B cell (primary cell): ENCODE measurements at regions not wholly inside any gene's neighbourhood (a gene's known extent, or its start where the extent isn't known, plus 50 kb on each side); places are given as distances from the start of the nearest gene placed in this dataset.

ENCODE experiments used
- ATAC-seq: fragments of 200-7000 bp; cut with Tn5 transposase; one replicate; pipeline ENCODE4 v1.10.0; 2021; ENCODE audit warnings: low read depth, mild to moderate bottlenecking, moderate number of reproducible peaks, moderate library complexity
- CTCF ChIA-PET: fragments of 350-600 bp; sonication (Branson Sonifier 250); formaldehyde crosslinking; loops from one replicate; lab custom pipeline; 2021; ENCODE audit warnings: antibody characterized with exemption, inconsistent platforms; lab: Charles Lee
- POLR2A ChIA-PET: fragments of 350-600 bp; sonication (Branson Sonifier 250); formaldehyde crosslinking; loops from one replicate; lab custom pipeline; 2021; ENCODE audit warnings: antibody characterized with exemption; lab: Charles Lee
- DNase-seq: peaks from one replicate; pipeline ENCODE4 v3.0.0; 2013
- H2AFZ ChIP-seq: 2 replicates; pipeline ENCODE4 v1.6.1; 2012; ENCODE audit warnings: mild to moderate bottlenecking, low read depth, low read length; ENCODE audit not compliant: insufficient read depth, poor library complexity, severe bottlenecking
- H3K27ac ChIP-seq, 2 donors: 1 replicate in 1 of 2; 2 replicates in 1 of 2; pipeline ENCODE4 v1.5.1; 2012 to 2013; ENCODE audit warnings: low read length in 2 of 2, mild to moderate bottlenecking in 2 of 2, moderate library complexity in 1 of 2
- H3K27me3 ChIP-seq, 4 experiments: fragments of 200-600 bp in 1 of 4; sonication (generic) in 1 of 4; replicated peaks in 1 of 4; 1 replicate in 2 of 4; 2 replicates in 2 of 4; pipeline versions ENCODE4 v1.6.1 to v1.7.0; 2013 to 2016; ENCODE audit warnings: low read length in 3 of 4, mild to moderate bottlenecking in 2 of 4, mixed read lengths in 1 of 4, moderate library complexity in 1 of 4; ENCODE audit not compliant: insufficient read depth in 4 of 4, control insufficient read depth in 3 of 4; ENCODE audit errors: control extremely low read depth in 1 of 4
- H3K36me3 ChIP-seq, 2 experiments: replicated peaks in 1 of 2; 1 replicate in 1 of 2; 2 replicates in 1 of 2; pipeline versions ENCODE4 v1.6.1 to v1.7.1; 2013; ENCODE audit warnings: low read length in 1 of 2; ENCODE audit not compliant: insufficient read depth in 2 of 2, control insufficient read depth in 1 of 2; ENCODE audit errors: control extremely low read depth in 1 of 2, extremely low read depth in 1 of 2
- H3K4me1 ChIP-seq, 2 donors: fragments of 200-600 bp in 1 of 2; sonication (generic) in 1 of 2; 1 replicate in 1 of 2; 2 replicates in 1 of 2; pipeline versions ENCODE4 v1.5.1 to v1.6.1; 2013 to 2017; ENCODE audit warnings: low read length in 2 of 2; ENCODE audit not compliant: control insufficient read depth in 2 of 2, insufficient read depth in 2 of 2
- H3K4me2 ChIP-seq: replicated peaks from 2 replicates; pipeline ENCODE3; 2012; ENCODE audit warnings: mild to moderate bottlenecking, low read depth, low read length; ENCODE audit not compliant: poor library complexity, severe bottlenecking
- H3K4me3 ChIP-seq, 5 experiments: fragments of 200-600 bp in 1 of 5; sonication (generic) in 1 of 5; 1 replicate in 3 of 5; 2 replicates in 2 of 5; pipeline versions ENCODE4 v1.5.1 to v1.7.0; 2011 to 2016; ENCODE audit warnings: low read length in 4 of 5, mild to moderate bottlenecking in 4 of 5, low read depth in 2 of 5, control low read depth in 1 of 5, moderate library complexity in 1 of 5; ENCODE audit not compliant: insufficient read depth in 1 of 5; ENCODE audit errors: control extremely low read depth in 1 of 5, extremely low read depth in 1 of 5
- H3K79me2 ChIP-seq: fragments of 200-600 bp; sonication (generic); one replicate; pipeline ENCODE4 v1.6.0; 2016; ENCODE audit warnings: low read length; ENCODE audit not compliant: control insufficient read depth, insufficient read depth
- H3K9ac ChIP-seq: fragments of 200-600 bp; sonication (generic); 2 replicates; pipeline ENCODE4 v1.6.1; 2017; ENCODE audit warnings: mild to moderate bottlenecking, low read length, moderate library complexity
- H3K9me3 ChIP-seq, 3 donors: one replicate each; pipeline versions ENCODE4 v1.6.1 to v1.7.1; 2013; ENCODE audit warnings: low read length in 2 of 3; ENCODE audit not compliant: control insufficient read depth in 2 of 3, insufficient read depth in 1 of 3; ENCODE audit errors: control extremely low read depth in 1 of 3
- H4K20me1 ChIP-seq: 2 replicates; pipeline ENCODE4 v1.6.0; 2012; ENCODE audit warnings: mild to moderate bottlenecking, low read length; ENCODE audit not compliant: insufficient read depth, control insufficient read depth, poor library complexity, severe bottlenecking
- H3K27ac Mint-ChIP-seq: one replicate; pipeline ENCODE4 v1.8.0; 2021; ENCODE audit warnings: mixed read lengths
- H3K27me3 Mint-ChIP-seq: one replicate; pipeline ENCODE4 v1.8.0; 2021; ENCODE audit warnings: mixed read lengths
- H3K4me1 Mint-ChIP-seq: one replicate; pipeline ENCODE4 v1.8.0; 2021; ENCODE audit warnings: mixed read lengths
- H3K4me3 Mint-ChIP-seq: one replicate; pipeline ENCODE4 v1.8.0; 2021; ENCODE audit warnings: mixed read lengths
- H3K9me3 Mint-ChIP-seq: one replicate; pipeline ENCODE4 v1.8.0; 2022; ENCODE audit warnings: mixed read lengths; ENCODE audit not compliant: insufficient read depth
- CTCF ChIP-seq: fragments of 200-600 bp; IDR thresholded peaks from one replicate; pipeline ENCODE4 v1.8.0; 2022; ENCODE audit warnings: antibody characterized with exemption, mild to moderate bottlenecking
- EZH2 ChIP-seq: IDR thresholded peaks from 2 replicates; pipeline ENCODE4 v1.6.1; 2012; ENCODE audit warnings: borderline replicate concordance, low read depth, mild to moderate bottlenecking, moderate library complexity, low read length; ENCODE audit not compliant: insufficient read depth, poor library complexity, severe bottlenecking
- WGBS: methylation state at CpG from one replicate; pipeline ENCODE4 v1.1.5; 2013; ENCODE audit warnings: missing lambda C conversion rate; ENCODE audit not compliant: insufficient coverage; 5-methylcytosine and 5-hydroxymethylcytosine counted together
- intact Hi-C: fragments of 100-400 bp; cut with micrococcal nuclease; formaldehyde crosslinking; loops from one replicate; pipeline ENCODE4 v1.10.0; 2022

GRCh38 chr2:8045081-8045614 is 636.7 kb upstream of the ID2 start:
- 91% methylated on average over 6 of the region's 6 CpGs for WGBS
- H3K27me3 ChIP-seq = peaks cover 0 to 3% (median 0%) of the 10 kb centered on the region in 4 experiments
- H3K9ac ChIP-seq = no peak overlapping the region
- no peaks in the 10 kb centered on the region for H3K79me2 ChIP-seq
- Mint-ChIP-seq H3K27ac (no peak overlapping the region), H3K4me3 (no peak overlapping the region), H3K27me3 (peaks cover 15% of the 10 kb centered on the region), H3K4me1 (no peaks in the 10 kb centered on the region), H3K9me3 (peaks cover 4% of the 10 kb centered on the region)
- no peak overlapping the region for H2AFZ ChIP-seq
- ChIA-PET CTCF (no interaction called here), POLR2A (no interaction called here)
- H3K4me3 ChIP-seq = no peak overlapping the region
- intact Hi-C loops = no loop called here
- TF ChIP-seq CTCF = no peak
- no peak for TF ChIP-seq EZH2
- no peaks in the 10 kb centered on the region for H3K4me1 ChIP-seq
- H3K9me3 ChIP-seq = peaks cover 0 to 6% (median 6%) of the 10 kb centered on the region in 3 donors
- no peaks in the 10 kb centered on the region for H3K36me3 ChIP-seq
- ATAC-seq (no peak), DNase-seq (no peak)
- H3K4me2 ChIP-seq = no peak overlapping the region
- no peak overlapping the region for H3K27ac ChIP-seq
- no peaks in the 10 kb centered on the region for H4K20me1 ChIP-seq

GRCh38 chr2:8046849-8047248 is 635.0 kb upstream of the ID2 start:
- no peaks in the 10 kb centered on the region for H3K4me1 ChIP-seq
- WGBS = no CpG with 5 or more reads among the region's 5 CpGs
- no peak overlapping the region for H3K9ac ChIP-seq
- no peak overlapping the region for H3K4me2 ChIP-seq
- Mint-ChIP-seq H3K4me3 (no peak overlapping the region), H3K27me3 (peaks cover 15% of the 10 kb centered on the region), H3K27ac (no peak overlapping the region), H3K4me1 (no peaks in the 10 kb centered on the region), H3K9me3 (peaks cover 2% of the 10 kb centered on the region)
- no peak overlapping the region for H3K4me3 ChIP-seq
- intact Hi-C loops = no loop called here
- H3K27ac ChIP-seq = no peak overlapping the region
- ATAC-seq (no peak), DNase-seq (no peak)
- no peaks in the 10 kb centered on the region for H4K20me1 ChIP-seq
- POLR2A ChIA-PET = no interaction called here
- no peaks in the 10 kb centered on the region for H3K36me3 ChIP-seq
- no peaks in the 10 kb centered on the region for H3K79me2 ChIP-seq
- CTCF ChIA-PET = no interaction called here
- peaks cover 0 to 6% (median 6%) of the 10 kb centered on the region in 3 donors for H3K9me3 ChIP-seq
- TF ChIP-seq CTCF (no peak), EZH2 (no peak)
- no peak overlapping the region for H2AFZ ChIP-seq
- peaks cover 0 to 3% (median 0%) of the 10 kb centered on the region in 4 experiments for H3K27me3 ChIP-seq
